HG03439 (cell line): ENCODE measurements at regions not wholly inside any gene's neighbourhood (a gene's known extent, or its start where the extent isn't known, plus 50 kb on each side); places are given as distances from the start of the nearest gene placed in this dataset.
A peak's percentile ranks its signal among the peaks of the same experiment; 100 is the strongest.

Experiments
- ATAC-seq: cut with Tn5 transposase; IDR thresholded peaks from one replicate; pipeline ENCODE4 v1.9.1; 2021; ENCODE audit warnings: mild to moderate bottlenecking, moderate library complexity; ENCODE audit not compliant: unreplicated experiment

GRCh38 chr6:132934496-132934895, 120.1 kb downstream of the RPS12 start:
- ATAC-seq: no peak

DNA sequence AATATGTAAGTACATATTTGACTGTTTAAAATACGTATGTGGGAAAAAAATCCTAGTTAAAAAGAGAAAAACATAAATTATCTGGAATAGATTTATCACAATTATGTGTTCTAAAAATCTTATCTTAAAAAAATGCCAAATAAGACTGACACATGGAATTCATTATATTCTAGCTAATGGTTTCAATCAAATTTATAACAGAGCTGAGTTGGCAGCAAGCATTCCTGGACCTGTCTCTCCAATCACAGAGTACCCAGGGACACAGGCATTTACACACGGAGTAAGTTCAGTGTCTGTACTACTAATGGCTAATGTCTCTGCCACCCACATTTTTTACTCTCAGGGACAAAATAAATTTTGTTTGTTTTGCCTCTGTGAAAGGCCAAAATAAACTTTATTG, 122.3 kb downstream of the RPS12 start:
- ATAC-seq: no peak

DNA sequence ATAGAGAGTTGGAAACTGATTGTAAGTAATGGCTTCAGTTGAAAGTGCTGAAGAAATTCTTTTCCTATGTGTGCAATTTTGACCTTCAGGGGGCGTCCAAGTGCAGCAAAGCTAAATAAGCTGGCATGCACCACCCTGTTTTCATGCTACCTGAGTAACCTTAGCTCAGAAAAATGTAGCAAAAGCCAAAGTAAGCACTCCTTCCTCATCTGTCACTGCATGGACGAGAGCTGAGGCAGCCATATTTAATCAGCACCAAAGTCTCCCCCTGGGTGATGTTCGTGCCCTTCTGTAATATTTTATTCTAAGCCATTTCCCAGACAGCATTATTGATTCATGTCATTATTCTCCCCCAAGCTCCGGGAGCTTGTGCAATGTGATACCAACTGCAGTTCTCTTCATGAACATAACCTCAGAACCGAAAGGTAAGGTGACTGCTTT, 123.1 kb downstream of the RPS12 start:
- no peak for ATAC-seq

DNA sequence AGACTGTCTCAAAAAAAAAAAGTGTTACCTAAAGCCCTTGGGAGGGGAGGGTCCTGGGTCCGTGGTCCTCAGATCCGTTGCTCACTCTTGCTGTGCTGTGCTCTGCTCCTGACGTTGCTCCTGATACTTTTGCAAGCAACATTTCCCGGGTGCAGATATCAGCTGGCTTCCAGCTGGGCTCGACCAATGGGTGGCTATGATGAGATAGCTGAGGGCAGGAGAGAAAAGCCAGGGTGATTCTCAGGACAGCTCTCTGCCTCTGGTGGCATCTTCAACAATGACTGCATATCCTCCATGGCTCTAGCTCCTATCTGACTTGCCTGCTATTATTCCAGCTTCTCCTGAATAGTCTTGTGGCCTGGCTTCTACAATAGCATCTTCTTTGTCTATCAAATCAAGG, 134.5 kb downstream of the RPS12 start:
- ATAC-seq: no peak

- ATAC-seq: no peak
These were observed 136.2 kb downstream of the RPS12 start for GRCh38 chr6:132950566-132950965.

DNA sequence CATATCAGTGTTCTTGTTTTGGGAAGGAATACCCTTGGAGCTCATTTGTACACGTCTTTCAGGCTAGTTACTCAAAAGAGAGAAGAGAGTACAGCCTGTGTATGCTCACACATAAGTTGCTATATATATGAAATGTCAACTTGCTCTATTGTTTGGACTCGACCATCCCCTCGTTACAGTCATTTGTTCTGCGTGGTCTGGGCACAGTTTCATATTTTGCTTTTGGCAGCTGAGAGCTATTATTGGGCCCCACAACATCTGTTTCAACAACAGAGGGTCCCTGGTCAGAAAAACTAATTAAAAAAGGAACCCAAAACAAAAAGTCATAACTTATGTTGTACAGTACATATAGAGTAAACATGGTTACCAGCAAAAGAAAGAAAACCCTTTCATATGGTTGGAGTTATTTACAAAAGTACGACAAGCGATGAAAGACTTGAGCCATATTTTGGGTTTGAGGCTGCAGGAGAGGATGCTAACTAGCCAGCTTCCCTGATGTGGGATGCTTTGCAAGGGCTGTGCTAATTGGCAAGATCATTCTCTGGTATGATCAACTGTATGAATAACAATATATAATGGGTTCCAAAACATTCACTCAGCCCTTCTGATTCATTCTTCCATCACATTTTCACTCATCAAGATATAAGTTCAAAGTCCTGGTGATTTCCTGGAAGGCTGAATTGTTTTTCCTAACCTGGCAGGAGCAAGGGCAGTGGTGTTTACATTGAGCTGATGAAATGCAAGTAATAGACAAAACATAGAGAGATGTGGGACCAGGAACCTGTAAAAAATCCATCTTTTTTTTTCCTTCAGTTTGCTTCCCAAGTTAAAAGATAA, 137.9 kb downstream of the RPS12 start:
- no peak for ATAC-seq

GRCh38 chr6:132952986-132953385, 138.6 kb downstream of the RPS12 start:
- ATAC-seq: no peak

DNA sequence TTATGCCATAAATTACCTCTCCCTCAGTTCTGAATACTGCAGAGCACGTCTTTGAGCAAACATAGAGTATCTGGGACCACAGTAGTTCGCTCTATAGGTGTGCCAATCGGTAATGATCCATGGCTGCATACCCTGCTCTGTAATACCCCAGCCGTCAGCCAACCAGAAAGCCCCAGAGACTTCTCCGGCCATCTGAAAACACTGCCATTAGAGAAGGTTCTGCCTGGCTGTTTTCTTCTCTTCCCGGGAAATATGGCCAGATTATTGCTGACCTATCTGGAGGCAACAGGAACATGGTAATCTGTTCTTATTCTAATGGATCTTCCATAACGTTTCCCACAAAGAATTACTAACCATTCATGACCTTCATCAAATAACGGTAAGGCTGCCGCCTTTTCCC, 139.9 kb downstream of the RPS12 start:
- no peak for ATAC-seq

- ATAC-seq: no peak
These were observed 140.6 kb downstream of the RPS12 start for GRCh38 chr6:132954936-132955335.

GRCh38 chr6:132959639-132960326, 145.4 kb downstream of the RPS12 start:
- no peak for ATAC-seq

DNA sequence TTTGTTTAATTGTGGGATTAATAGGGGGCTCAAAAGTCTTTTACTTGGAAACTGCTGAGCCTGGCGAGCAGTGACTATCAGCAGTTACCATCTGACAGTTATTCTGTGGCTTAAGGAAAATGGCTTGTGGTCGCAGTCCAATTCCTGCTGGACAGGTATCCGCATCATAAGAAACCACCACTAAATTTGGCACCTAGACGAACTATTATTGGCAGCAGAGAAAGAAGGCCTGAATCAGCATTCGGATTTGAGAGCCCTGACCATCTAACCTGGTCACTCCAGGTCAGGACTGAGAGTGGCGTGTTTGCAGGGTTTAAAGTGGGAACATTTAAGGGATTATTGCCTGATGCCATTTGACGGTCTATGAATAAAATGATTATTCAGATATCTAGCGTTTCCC, 146.4 kb downstream of the RPS12 start:
- no peak for ATAC-seq

DNA sequence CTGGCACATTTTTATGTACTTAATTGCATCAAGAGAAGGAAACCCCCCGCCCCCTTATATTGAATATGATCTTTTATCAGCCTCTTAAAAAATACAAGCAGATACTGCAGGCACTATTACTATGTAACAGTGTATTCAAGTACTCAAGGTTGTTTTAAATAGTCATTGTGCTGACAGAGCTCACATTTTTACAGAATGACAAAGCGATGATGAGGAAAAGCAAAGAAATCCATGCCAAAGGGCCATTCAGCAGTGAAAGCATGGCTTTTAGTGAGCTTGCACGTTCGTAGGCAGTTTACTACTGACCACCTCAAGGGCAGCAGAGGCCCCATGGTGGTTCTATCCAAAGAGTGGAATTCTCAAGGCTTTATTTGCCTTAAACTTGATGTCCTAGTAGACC, 146.8 kb downstream of the RPS12 start:
- no peak for ATAC-seq

- no peak for ATAC-seq
These were observed 147.2 kb downstream of the RPS12 start for GRCh38 chr6:132961610-132962009.

DNA sequence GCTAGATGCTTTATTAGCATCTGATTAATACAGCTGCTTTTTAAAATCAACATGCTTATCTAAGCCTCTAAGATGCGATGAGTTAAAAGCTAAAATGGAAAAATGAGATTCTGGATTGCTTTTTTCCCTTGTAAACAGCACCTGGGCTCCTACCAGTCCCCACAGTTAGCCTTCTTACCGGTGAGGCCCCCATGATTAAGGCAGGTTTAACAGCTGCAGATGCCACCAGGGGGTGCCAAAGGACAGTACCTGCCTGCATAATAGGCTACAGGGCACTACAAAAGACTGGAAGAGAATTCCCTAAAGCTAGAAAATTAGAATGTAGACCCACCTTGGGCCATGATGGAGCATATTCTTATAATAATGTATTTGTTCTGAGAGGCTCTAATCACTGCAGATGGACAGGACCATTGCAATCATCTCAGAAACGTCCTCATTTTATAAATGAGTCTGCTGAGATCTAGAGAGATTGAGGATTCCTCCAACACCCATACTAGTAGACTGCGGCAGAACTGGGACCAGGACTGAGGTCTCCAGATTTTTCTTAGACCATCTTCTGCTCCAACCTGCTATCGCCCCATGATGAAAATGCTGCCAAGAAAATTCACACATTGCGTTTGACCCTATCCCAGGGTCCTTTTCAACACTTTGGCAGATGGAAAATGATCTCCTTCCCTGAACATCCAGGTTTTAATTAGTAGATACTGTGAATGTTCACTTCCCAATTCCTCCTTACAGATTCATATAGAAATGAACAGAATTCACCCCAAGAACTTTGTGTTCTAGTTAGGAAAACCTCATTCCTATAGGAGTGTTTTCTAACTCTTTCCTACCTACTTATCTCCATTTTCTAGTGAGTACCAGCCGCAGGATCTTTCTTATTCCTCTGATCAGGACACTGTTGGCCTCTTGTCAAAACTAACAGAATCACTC, 148.8 kb downstream of the RPS12 start:
- ATAC-seq: peak; percentile 84

DNA sequence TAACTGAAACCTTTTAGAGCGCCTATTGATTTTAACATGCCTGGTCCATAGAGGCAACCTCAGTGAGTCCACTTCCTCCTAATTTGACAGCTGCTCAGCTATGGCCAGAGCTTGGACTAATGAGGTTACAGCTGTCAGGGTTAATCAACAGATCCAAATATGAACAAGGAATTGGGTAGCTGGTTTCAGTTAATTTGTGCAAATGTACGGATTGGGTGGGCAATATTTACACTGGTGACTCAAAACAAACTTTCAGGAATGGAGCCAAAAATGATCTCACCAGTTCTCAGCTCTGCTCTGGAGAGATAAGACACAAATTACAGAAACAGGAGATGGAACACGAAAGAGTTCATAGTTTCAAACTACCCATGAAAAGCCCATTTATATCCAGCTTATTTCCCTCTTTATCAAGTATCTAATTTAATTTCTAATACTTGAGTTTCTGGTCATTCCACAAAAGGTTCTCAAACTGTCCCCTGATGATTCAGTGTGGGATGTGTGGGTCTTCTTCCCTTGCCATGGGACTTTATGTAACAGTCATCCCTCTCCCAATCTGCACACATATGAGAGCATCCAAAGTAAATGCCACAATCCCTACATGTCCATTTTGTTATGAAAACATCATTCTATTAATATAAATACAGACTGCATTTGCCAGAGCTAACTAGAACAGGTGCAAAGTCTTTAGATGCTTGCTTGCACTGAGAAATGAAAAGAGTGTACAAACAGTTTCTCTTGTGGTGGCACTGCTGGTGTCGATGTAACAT, 149.9 kb downstream of the RPS12 start:
- no peak for ATAC-seq

DNA sequence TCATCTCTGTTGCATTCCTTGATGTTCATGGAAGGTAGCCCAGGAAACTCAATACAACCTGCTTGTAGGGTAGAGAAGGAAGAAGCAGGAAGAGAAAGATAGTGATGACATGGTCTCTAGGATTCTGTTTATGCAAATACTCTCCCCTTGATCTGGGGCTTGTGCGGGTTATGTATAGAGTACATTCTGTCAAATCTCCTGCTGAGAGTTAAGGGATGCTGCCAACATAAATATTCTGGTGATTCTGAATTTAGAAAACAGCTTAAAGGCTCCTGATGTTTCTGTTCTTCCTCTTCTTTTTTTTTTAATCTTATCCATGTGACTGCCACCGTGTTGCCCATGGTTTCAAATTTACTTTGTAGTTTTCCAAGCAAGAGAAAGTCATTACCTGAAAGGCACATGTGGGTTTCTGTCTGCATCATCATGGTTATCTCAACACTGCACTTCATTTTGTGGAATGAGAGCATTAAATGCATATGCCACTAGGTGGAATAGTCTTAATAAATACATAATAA, 150.6 kb downstream of the RPS12 start:
- ATAC-seq: no peak

GRCh38 chr6:132967871-132968270, 153.5 kb downstream of the RPS12 start:
- no peak for ATAC-seq

DNA sequence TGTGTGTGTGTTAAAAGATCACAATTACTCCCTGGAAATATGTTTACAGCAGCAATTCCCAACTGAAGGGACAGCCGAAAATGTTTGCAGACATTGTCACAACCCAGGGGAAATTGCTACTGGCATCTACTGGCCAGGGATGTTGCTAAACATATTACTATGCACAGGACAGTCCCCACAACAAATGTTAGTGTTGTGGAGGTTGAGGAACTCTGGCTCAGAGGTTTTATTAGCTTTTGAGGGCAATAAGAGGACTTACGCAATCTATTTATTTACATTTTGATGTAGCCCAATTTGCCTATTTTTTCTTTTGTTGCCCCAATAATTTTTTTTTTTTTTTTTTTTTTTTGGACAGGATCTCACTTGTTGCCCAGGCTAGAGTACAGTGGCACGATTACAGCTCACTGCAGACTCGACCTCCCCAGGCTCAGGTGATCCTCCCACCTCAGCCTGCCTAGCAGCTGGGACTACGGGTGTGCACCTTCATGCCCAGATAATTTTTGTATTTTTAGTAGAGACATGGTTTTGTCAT, 154.1 kb downstream of the RPS12 start:
- ATAC-seq: no peak

DNA sequence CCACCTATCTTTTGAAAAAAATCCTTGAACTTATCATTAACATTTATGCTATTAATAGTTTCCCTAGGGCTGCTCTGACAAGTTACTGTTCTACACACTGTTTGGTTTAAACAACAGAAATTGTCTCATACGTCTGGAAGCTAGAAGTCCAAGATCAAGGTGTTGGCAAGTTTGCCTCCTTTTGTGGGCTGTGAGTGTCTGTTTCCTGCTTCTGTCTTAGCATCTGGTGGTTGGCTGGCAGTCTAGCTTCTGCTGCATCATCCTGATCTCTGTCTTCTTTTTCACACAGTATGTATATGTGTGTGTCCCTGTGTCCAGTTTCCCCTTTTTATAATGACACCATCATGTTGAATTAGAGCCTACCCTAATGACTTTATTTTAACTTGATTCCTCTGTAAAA, 154.8 kb downstream of the RPS12 start:
- no peak for ATAC-seq

DNA sequence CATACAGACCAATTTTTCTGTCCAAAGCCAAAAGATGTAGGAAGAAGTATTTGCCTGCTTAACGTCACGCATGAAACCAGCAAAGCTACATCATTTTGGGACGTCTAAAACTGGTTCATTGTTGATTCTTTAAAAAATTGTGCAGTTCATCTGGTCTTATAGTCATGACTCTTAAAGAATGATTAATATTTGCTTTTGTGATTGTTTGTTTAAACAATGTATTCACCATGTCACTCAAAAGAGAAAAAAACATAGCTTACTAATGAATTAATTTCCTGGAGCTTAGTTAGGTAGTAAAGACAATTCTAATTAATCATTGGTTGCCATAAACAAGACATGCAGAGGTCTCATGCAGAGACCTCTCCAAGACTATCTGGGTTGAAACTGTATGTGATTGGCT, 157.3 kb downstream of the RPS12 start:
- ATAC-seq: no peak
